HEK293 (cell line): ENCODE measurements at regions not wholly inside any gene's neighbourhood (a gene's known extent, or its start where the extent isn't known, plus 50 kb on each side); places are given as distances from the start of the nearest gene placed in this dataset.

Experiments
- CTCF ChIA-PET: fragments of 350-600 bp; formaldehyde crosslinking; extraction: SDS; loops from one replicate; lab custom pipeline; 2021; ENCODE audit warnings: antibody characterized with exemption; lab: Yijun Ruan, JAX
- POLR2A ChIA-PET: fragments of 300-600 bp; formaldehyde crosslinking; extraction: SDS; loops from one replicate; lab custom pipeline; 2020; ENCODE audit warnings: antibody characterized with exemption, inconsistent platforms; lab: Yijun Ruan, JAX
- H3K27ac ChIP-seq: fragments of 200-500 bp; sonication (Bioruptor generic); 2 replicates; pipeline ENCODE4 v1.5.1; 2014; ENCODE audit warnings: low read depth, low read length, control low read depth, inconsistent platforms; ENCODE audit errors: extremely low read depth
- H3K36me3 ChIP-seq, 2 experiments: fragments of 200-500 bp in 1 of 2; sonication (Bioruptor generic) in 1 of 2; 1 replicate in 1 of 2; 2 replicates in 1 of 2; pipeline ENCODE4 v1.5.1; 2014 to 2017; ENCODE audit warnings: inconsistent platforms in 2 of 2, low read length in 2 of 2; ENCODE audit not compliant: control insufficient read depth in 2 of 2, insufficient read depth in 1 of 2
- H3K4me1 ChIP-seq: fragments of 200-500 bp; sonication (Bioruptor generic); 2 replicates; pipeline ENCODE4 v1.5.1; 2014; ENCODE audit warnings: mild to moderate bottlenecking, low read length, inconsistent platforms; ENCODE audit not compliant: control insufficient read depth, insufficient read depth
- H3K4me3 ChIP-seq: 2 replicates; pipeline ENCODE4 v1.5.1; 2011; ENCODE audit warnings: low read depth, mild to moderate bottlenecking, control low read depth, low read length, moderate library complexity
- H3K9me3 ChIP-seq: fragments of 200-500 bp; sonication (Bioruptor generic); 2 replicates; pipeline ENCODE4 v1.5.1; 2014; ENCODE audit warnings: low read depth, low read length, inconsistent platforms; ENCODE audit not compliant: control insufficient read depth, insufficient read depth
- BCL11A ChIP-seq: fragments of 450-650 bp; formaldehyde crosslinking; IDR thresholded peaks from 2 replicates; pipeline ENCODE4 v1.5.1; 2016; ENCODE audit warnings: low read depth, missing biosample characterization, missing genetic modification characterization
- KLF8 ChIP-seq: fragments of 450-650 bp; formaldehyde crosslinking; IDR thresholded peaks from 2 replicates; pipeline ENCODE4 v1.5.1; 2016; ENCODE audit warnings: missing biosample characterization, missing genetic modification characterization
- SP2 ChIP-seq: fragments of 450-650 bp; formaldehyde crosslinking; IDR thresholded peaks from 2 replicates; pipeline ENCODE4 v1.5.1; 2016; ENCODE audit warnings: missing biosample characterization, missing genetic modification characterization
- ZBTB1 ChIP-seq: fragments of 450-650 bp; formaldehyde crosslinking; IDR thresholded peaks from 2 replicates; pipeline ENCODE4 v1.5.1; 2016; ENCODE audit warnings: missing biosample characterization, missing genetic modification characterization
- ZBTB7A ChIP-seq: fragments of 450-650 bp; formaldehyde crosslinking; IDR thresholded peaks from 2 replicates; pipeline ENCODE4 v1.5.1; 2016; ENCODE audit warnings: low read depth, missing biosample characterization, missing genetic modification characterization
- ZNF114 ChIP-seq: fragments of 450-650 bp; formaldehyde crosslinking; IDR thresholded peaks from 2 replicates; pipeline ENCODE4 v1.5.0; 2017; ENCODE audit warnings: missing biosample characterization, missing genetic modification characterization
- ZNF121 ChIP-seq: fragments of 450-650 bp; formaldehyde crosslinking; IDR thresholded peaks from 2 replicates; pipeline ENCODE4 v1.5.1; 2016; ENCODE audit warnings: missing biosample characterization, missing genetic modification characterization
- ZNF132 ChIP-seq: fragments of 450-650 bp; formaldehyde crosslinking; IDR thresholded peaks from 2 replicates; pipeline ENCODE4 v1.5.1; 2017; ENCODE audit warnings: missing biosample characterization, missing genetic modification characterization, borderline replicate concordance
- ZNF221 ChIP-seq: fragments of 450-650 bp; formaldehyde crosslinking; IDR thresholded peaks from 2 replicates; pipeline ENCODE4 v1.5.1; 2017; ENCODE audit warnings: missing biosample characterization, missing genetic modification characterization, borderline replicate concordance
- ZNF239 ChIP-seq: fragments of 450-650 bp; formaldehyde crosslinking; IDR thresholded peaks from 2 replicates; pipeline ENCODE4 v1.5.1; 2016; ENCODE audit warnings: missing biosample characterization, missing genetic modification characterization
- ZNF324 ChIP-seq: fragments of 450-650 bp; formaldehyde crosslinking; IDR thresholded peaks from 2 replicates; pipeline ENCODE4 v1.5.1; 2016; ENCODE audit warnings: missing biosample characterization, missing genetic modification characterization
- ZNF341 ChIP-seq: fragments of 450-650 bp; formaldehyde crosslinking; IDR thresholded peaks from 2 replicates; pipeline ENCODE4; 2016; ENCODE audit warnings: low read depth, missing biosample characterization, missing genetic modification characterization
- ZNF391 ChIP-seq: fragments of 450-650 bp; formaldehyde crosslinking; IDR thresholded peaks from 2 replicates; pipeline ENCODE4 v1.5.1; 2016; ENCODE audit warnings: low read depth, missing biosample characterization, missing genetic modification characterization, borderline replicate concordance
- ZNF423 ChIP-seq: fragments of 450-650 bp; formaldehyde crosslinking; IDR thresholded peaks from 2 replicates; pipeline ENCODE4 v1.5.1; 2016; ENCODE audit warnings: missing biosample characterization, missing genetic modification characterization
- ZNF48 ChIP-seq: fragments of 450-650 bp; formaldehyde crosslinking; IDR thresholded peaks from 2 replicates; pipeline ENCODE4 v1.5.1; 2016; ENCODE audit warnings: missing biosample characterization, missing genetic modification characterization
- ZNF514 ChIP-seq: fragments of 450-650 bp; formaldehyde crosslinking; IDR thresholded peaks from 2 replicates; pipeline ENCODE4 v1.5.1; 2016; ENCODE audit warnings: missing biosample characterization, missing genetic modification characterization
- ZNF521 ChIP-seq: fragments of 450-650 bp; formaldehyde crosslinking; IDR thresholded peaks from 2 replicates; pipeline ENCODE4 v1.5.1; 2017; ENCODE audit warnings: missing biosample characterization, mild to moderate bottlenecking, missing genetic modification characterization
- ZNF548 ChIP-seq: fragments of 450-650 bp; formaldehyde crosslinking; IDR thresholded peaks from 2 replicates; pipeline ENCODE4 v1.5.1; 2016; ENCODE audit warnings: missing biosample characterization, missing genetic modification characterization
- ZNF555 ChIP-seq: fragments of 450-650 bp; formaldehyde crosslinking; conservative IDR thresholded peaks from 2 replicates; pipeline ENCODE4 v1.5.1; 2017; ENCODE audit warnings: missing biosample characterization, mild to moderate bottlenecking, missing genetic modification characterization, inconsistent platforms
- ZNF626 ChIP-seq: fragments of 450-650 bp; sonication (Bioruptor Pico); formaldehyde crosslinking; IDR thresholded peaks from 2 replicates; pipeline ENCODE4 v1.5.1; 2018; ENCODE audit warnings: missing biosample characterization, missing genetic modification characterization, inconsistent platforms
- ZNF670 ChIP-seq: fragments of 450-650 bp; formaldehyde crosslinking; IDR thresholded peaks from 2 replicates; pipeline ENCODE4 v1.5.1; 2016; ENCODE audit warnings: missing biosample characterization, missing genetic modification characterization, low read depth
- ZNF677 ChIP-seq: fragments of 450-650 bp; IDR thresholded peaks from 2 replicates; pipeline ENCODE4 v1.5.0; 2018; ENCODE audit warnings: missing biosample characterization, mild to moderate bottlenecking, missing genetic modification characterization, moderate library complexity
- ZNF747 ChIP-seq: fragments of 450-650 bp; formaldehyde crosslinking; IDR thresholded peaks from 2 replicates; pipeline ENCODE4 v1.5.1; 2016; ENCODE audit warnings: missing biosample characterization, missing genetic modification characterization
- ZNF768 ChIP-seq: fragments of 450-650 bp; formaldehyde crosslinking; IDR thresholded peaks from 2 replicates; pipeline ENCODE4 v1.5.1; 2018; ENCODE audit warnings: missing biosample characterization, mild to moderate bottlenecking, missing genetic modification characterization
- TF ChIP-seq, protein P1 (sequence below): fragments of 450-650 bp; formaldehyde crosslinking; IDR thresholded peaks from 2 replicates; pipeline ENCODE4 v1.5.1; 2016; ENCODE audit warnings: missing biosample characterization, missing genetic modification characterization
- TF ChIP-seq, protein P2 (sequence below): fragments of 450-650 bp; formaldehyde crosslinking; optimal IDR thresholded peaks from 2 replicates; pipeline ENCODE3; 2016; ENCODE audit warnings: missing biosample characterization, mild to moderate bottlenecking, missing genetic modification characterization
- TF ChIP-seq, protein P3 (sequence below): fragments of 450-650 bp; formaldehyde crosslinking; IDR thresholded peaks from 2 replicates; pipeline ENCODE4 v1.5.1; 2016; ENCODE audit warnings: missing biosample characterization, missing genetic modification characterization
- TF ChIP-seq, protein P4 (sequence below): fragments of 450-650 bp; formaldehyde crosslinking; IDR thresholded peaks from 2 replicates; pipeline ENCODE4 v1.5.1; 2016; ENCODE audit warnings: missing biosample characterization, missing genetic modification characterization

DNA sequence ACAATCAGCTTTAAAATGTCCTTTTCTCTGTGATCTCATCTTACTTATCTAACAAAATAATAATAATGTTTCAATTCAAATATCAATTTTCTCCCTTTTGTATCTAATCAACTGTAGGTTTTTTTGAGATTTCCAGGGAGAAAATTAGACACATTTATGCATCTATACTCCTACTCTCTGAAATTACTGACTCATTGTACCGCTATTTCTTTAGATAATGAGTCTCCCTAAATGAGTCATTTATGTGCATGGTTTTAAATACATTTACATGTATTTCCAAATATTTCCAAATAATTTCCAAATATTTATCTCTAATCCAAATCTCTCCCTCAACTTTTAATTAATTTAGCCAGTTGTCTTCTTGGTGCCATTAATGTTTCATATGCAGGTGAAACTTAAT, 621.0 kb downstream of the TECRL start:
- H3K36me3 ChIP-seq: no peaks in the 10 kb centered on the region
- H3K4me1 ChIP-seq: no peaks in the 10 kb centered on the region
- TF ChIP-seq KLF8 (no peak), ZNF114 (no peak), ZNF341 (tag by site-specific recombination) (no peak), ZNF548 (tag by site-specific recombination) (no peak), ZNF121 (tag by site-specific recombination) (no peak), ZBTB1 (tag by site-specific recombination) (no peak), ZNF239 (no peak), ZNF768 (tag by site-specific recombination) (no peak), ZNF48 (tag by site-specific recombination) (no peak), SP2 (tag by site-specific recombination) (no peak), ZNF324 (tag by site-specific recombination) (no peak), ZNF391 (tag by site-specific recombination) (no peak), ZNF747 (tag by site-specific recombination) (no peak)
- TF ChIP-seq, protein P1, sequence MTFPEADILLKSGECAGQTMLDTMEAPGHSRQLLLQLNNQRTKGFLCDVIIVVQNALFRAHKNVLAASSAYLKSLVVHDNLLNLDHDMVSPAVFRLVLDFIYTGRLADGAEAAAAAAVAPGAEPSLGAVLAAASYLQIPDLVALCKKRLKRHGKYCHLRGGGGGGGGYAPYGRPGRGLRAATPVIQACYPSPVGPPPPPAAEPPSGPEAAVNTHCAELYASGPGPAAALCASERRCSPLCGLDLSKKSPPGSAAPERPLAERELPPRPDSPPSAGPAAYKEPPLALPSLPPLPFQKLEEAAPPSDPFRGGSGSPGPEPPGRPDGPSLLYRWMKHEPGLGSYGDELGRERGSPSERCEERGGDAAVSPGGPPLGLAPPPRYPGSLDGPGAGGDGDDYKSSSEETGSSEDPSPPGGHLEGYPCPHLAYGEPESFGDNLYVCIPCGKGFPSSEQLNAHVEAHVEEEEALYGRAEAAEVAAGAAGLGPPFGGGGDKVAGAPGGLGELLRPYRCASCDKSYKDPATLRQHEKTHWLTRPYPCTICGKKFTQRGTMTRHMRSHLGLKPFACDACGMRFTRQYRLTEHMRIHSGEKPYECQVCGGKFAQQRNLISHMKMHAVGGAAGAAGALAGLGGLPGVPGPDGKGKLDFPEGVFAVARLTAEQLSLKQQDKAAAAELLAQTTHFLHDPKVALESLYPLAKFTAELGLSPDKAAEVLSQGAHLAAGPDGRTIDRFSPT: no peak
- no peak overlapping the region for H3K4me3 ChIP-seq
- CTCF ChIA-PET: no interaction called here
- no peaks in the 10 kb centered on the region for H3K9me3 ChIP-seq
- POLR2A ChIA-PET: no interaction called here
- no peak overlapping the region for H3K27ac ChIP-seq

DNA sequence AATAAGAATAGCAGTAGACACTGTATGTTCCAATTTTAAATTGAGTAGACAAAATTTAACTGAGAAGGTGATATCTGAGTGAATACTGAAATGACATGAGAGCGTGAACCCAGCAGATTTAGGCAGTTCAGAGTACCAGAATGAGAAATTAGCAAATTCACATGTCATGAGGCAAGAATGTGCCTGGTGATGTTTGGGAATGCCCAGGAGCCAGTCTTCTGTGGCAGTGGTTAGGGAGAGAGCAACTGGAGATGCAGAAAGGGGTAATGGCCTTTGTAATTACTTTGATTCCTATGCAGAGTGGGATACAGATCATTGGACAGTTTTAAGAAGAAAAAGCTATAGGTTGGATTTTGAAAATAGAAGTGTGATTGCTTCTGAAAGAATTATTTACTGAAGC, 621.9 kb downstream of the TECRL start:
- CTCF ChIA-PET: no interaction called here

More for the DNA sequence above, 621.9 kb downstream of the TECRL start:
- Histone ChIP-seq H3K27ac (no peak overlapping the region), H3K9me3 (no peaks in the 10 kb centered on the region), H3K4me3 (no peak overlapping the region), H3K4me1 (no peaks in the 10 kb centered on the region), H3K36me3 (no peaks in the 10 kb centered on the region)
- POLR2A ChIA-PET: no interaction called here
- TF ChIP-seq BCL11A: no peak
- TF ChIP-seq, protein P2, sequence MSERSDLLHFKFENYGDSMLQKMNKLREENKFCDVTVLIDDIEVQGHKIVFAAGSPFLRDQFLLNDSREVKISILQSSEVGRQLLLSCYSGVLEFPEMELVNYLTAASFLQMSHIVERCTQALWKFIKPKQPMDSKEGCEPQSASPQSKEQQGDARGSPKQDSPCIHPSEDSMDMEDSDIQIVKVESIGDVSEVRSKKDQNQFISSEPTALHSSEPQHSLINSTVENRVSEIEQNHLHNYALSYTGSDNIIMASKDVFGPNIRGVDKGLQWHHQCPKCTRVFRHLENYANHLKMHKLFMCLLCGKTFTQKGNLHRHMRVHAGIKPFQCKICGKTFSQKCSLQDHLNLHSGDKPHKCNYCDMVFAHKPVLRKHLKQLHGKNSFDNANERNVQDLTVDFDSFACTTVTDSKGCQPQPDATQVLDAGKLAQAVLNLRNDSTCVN: no peak
- no peak for TF ChIP-seq ZNF626
- TF ChIP-seq ZNF221: no peak
- no peak for TF ChIP-seq ZNF514 (tag by site-specific recombination)
- TF ChIP-seq, protein P3, sequence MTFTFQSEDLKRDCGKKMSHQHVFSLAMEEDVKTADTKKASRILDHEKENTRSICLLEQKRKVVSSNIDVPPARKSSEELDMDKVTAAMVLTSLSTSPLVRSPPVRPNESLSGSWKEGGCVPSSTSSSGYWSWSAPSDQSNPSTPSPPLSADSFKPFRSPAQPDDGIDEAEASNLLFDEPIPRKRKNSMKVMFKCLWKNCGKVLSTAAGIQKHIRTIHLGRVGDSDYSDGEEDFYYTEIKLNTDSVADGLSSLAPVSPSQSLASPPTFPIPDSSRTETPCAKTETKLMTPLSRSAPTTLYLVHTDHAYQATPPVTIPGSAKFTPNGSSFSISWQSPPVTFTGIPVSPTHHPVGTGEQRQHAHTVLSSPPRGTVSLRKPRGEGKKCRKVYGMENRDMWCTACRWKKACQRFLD (tag by site-specific recombination): no peak
- TF ChIP-seq, protein P4, sequence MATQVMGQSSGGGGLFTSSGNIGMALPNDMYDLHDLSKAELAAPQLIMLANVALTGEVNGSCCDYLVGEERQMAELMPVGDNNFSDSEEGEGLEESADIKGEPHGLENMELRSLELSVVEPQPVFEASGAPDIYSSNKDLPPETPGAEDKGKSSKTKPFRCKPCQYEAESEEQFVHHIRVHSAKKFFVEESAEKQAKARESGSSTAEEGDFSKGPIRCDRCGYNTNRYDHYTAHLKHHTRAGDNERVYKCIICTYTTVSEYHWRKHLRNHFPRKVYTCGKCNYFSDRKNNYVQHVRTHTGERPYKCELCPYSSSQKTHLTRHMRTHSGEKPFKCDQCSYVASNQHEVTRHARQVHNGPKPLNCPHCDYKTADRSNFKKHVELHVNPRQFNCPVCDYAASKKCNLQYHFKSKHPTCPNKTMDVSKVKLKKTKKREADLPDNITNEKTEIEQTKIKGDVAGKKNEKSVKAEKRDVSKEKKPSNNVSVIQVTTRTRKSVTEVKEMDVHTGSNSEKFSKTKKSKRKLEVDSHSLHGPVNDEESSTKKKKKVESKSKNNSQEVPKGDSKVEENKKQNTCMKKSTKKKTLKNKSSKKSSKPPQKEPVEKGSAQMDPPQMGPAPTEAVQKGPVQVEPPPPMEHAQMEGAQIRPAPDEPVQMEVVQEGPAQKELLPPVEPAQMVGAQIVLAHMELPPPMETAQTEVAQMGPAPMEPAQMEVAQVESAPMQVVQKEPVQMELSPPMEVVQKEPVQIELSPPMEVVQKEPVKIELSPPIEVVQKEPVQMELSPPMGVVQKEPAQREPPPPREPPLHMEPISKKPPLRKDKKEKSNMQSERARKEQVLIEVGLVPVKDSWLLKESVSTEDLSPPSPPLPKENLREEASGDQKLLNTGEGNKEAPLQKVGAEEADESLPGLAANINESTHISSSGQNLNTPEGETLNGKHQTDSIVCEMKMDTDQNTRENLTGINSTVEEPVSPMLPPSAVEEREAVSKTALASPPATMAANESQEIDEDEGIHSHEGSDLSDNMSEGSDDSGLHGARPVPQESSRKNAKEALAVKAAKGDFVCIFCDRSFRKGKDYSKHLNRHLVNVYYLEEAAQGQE (tag by site-specific recombination): no peak
- no peak for TF ChIP-seq ZNF521 (tag by site-specific recombination)
- TF ChIP-seq ZBTB7A (tag by site-specific recombination): no peak
- TF ChIP-seq ZNF555 (tag by site-specific recombination): no peak
- TF ChIP-seq ZNF677: no peak
- no peak for TF ChIP-seq ZNF423 (tag by site-specific recombination)
- no peak for TF ChIP-seq ZNF132 (tag by site-specific recombination)
- TF ChIP-seq ZNF670 (tag by site-specific recombination): no peak
